ENCODE measurements at regions not wholly inside any gene's neighbourhood (a gene's known extent, or its start where the extent isn't known, plus 50 kb on each side); places are given as distances from the start of the nearest gene placed in this dataset.
"Not testable (repeated sequence)": the region's sequence is repeated elsewhere in the genome, so short reads cannot be mapped to it uniquely, and the experiment has no call there.

GRCh38 chr2:49801898-49802450 is 647.7 kb upstream of the FSHR start:
- no peak for DNase-seq

- DNase-seq: no peak
Observed at GRCh38 chr2:49798570-49798969, 644.3 kb upstream of the FSHR start.

GRCh38 chr2:49796266-49796665 is 642.0 kb upstream of the FSHR start:
- DNase-seq: no peak

GRCh38 chr2:49794396-49794795 is 640.1 kb upstream of the FSHR start:
- DNase-seq: no peak

- no peak for DNase-seq
Observed at GRCh38 chr2:49788300-49788699, 634.0 kb upstream of the FSHR start.

- no peak for DNase-seq
Observed at GRCh38 chr2:49780949-49781348, 626.6 kb upstream of the FSHR start.

GRCh38 chr2:49772299-49772970 is 618.1 kb upstream of the FSHR start:
- DNase-seq: no peak

GRCh38 chr2:49770919-49771318 is 616.6 kb upstream of the FSHR start:
- peak; percentile 12 to 21 (median 19) for DNase-seq

GRCh38 chr2:49767316-49767715 is 613.0 kb upstream of the FSHR start:
- no peak for DNase-seq

- no peak for DNase-seq
Observed at GRCh38 chr2:49755777-49756176, 601.5 kb upstream of the FSHR start.

GRCh38 chr2:49754381-49754780 is 600.1 kb upstream of the FSHR start:
- peak in 1 of 3 experiments; percentile 38 for DNase-seq

GRCh38 chr2:49753344-49753985 is 599.1 kb upstream of the FSHR start:
- DNase-seq: peak in 2 of 3 experiments; percentile 31 to 34

- no peak for DNase-seq
Observed at GRCh38 chr2:49737606-49738005, 583.3 kb upstream of the FSHR start.

- DNase-seq: not testable (repeated sequence)
Observed at GRCh38 chr2:49732924-49733323, 578.6 kb upstream of the FSHR start.

GRCh38 chr2:49719241-49719640 is 564.9 kb upstream of the FSHR start:
- DNase-seq: no peak

GRCh38 chr2:49715597-49715996 is 561.3 kb upstream of the FSHR start:
- peak in 2 of 3 experiments; percentile 13 to 41 for DNase-seq

GRCh38 chr2:49714454-49714853 is 560.1 kb upstream of the FSHR start:
- no peak for DNase-seq

GRCh38 chr2:49702740-49703139 is 548.4 kb upstream of the FSHR start:
- DNase-seq: no peak

- DNase-seq: no peak
Observed at GRCh38 chr2:49693961-49694360, 539.6 kb upstream of the FSHR start.

GRCh38 chr2:49692022-49692421 is 537.7 kb upstream of the FSHR start:
- DNase-seq: not testable (repeated sequence)

- peak in 2 of 3 experiments; percentile 47 to 71 for DNase-seq
Observed at GRCh38 chr2:49687918-49688317, 533.6 kb upstream of the FSHR start.

- DNase-seq: peak in 1 of 3 experiments; percentile 45
Observed at GRCh38 chr2:49686897-49687442, 532.7 kb upstream of the FSHR start.

GRCh38 chr2:49686291-49686690 is 532.0 kb upstream of the FSHR start:
- DNase-seq: peak in 2 of 3 experiments; percentile 10 to 54

- DNase-seq: no peak
Observed at GRCh38 chr2:49677227-49677626, 522.9 kb upstream of the FSHR start.
